CMK (cell line): ENCODE measurements at regions not wholly inside any gene's neighbourhood (a gene's known extent, or its start where the extent isn't known, plus 50 kb on each side); places are given as distances from the start of the nearest gene placed in this dataset.
A peak's percentile ranks its signal among the peaks of the same experiment; 100 is the strongest.

Experiments used
- DNase-seq: peaks from one replicate; pipeline ENCODE4 v3.0.0-alpha.2; 2010; ENCODE audit warnings: low read depth

GRCh38 chr11:36890841-36891240, 292.8 kb upstream of the RAG2 start:
- DNase-seq, result no peak

GRCh38 chr11:36890121-36890679, 292.2 kb upstream of the RAG2 start:
- no peak for DNase-seq

GRCh38 chr11:36885154-36885553, 287.1 kb upstream of the RAG2 start:
- no peak for DNase-seq

GRCh38 chr11:36878737-36879136, 280.7 kb upstream of the RAG2 start:
- DNase-seq, result no peak

- DNase-seq, result no peak
Measured at GRCh38 chr11:36877149-36877548, 279.1 kb upstream of the RAG2 start.

GRCh38 chr11:36876266-36876665, 278.2 kb upstream of the RAG2 start:
- DNase-seq, result no peak

GRCh38 chr11:36874291-36874690, 276.3 kb upstream of the RAG2 start:
- DNase-seq, result no peak

GRCh38 chr11:36870361-36870760, 272.3 kb upstream of the RAG2 start:
- DNase-seq, result no peak

GRCh38 chr11:36868380-36868779, 270.3 kb upstream of the RAG2 start:
- no peak for DNase-seq

- DNase-seq, result no peak
Measured at GRCh38 chr11:36865846-36866245, 267.8 kb upstream of the RAG2 start.

GRCh38 chr11:36854875-36855274, 256.8 kb upstream of the RAG2 start:
- DNase-seq, result no peak

- no peak for DNase-seq
Measured at GRCh38 chr11:36848660-36849059, 250.6 kb upstream of the RAG2 start.

GRCh38 chr11:36840378-36840777, 242.3 kb upstream of the RAG2 start:
- DNase-seq, result no peak

GRCh38 chr11:36837831-36838437, 239.9 kb upstream of the RAG2 start:
- DNase-seq, result no peak

- no peak for DNase-seq
Measured at GRCh38 chr11:36825251-36825650, 227.2 kb upstream of the RAG2 start.

- DNase-seq, result no peak
Measured at GRCh38 chr11:36824349-36824748, 226.3 kb upstream of the RAG2 start.

- no peak for DNase-seq
Measured at GRCh38 chr11:36822829-36823228, 224.8 kb upstream of the RAG2 start.

GRCh38 chr11:36818410-36818809, 220.4 kb upstream of the RAG2 start:
- peak; percentile 4 for DNase-seq

- no peak for DNase-seq
Measured at GRCh38 chr11:36817336-36817965, 219.4 kb upstream of the RAG2 start.

- DNase-seq, result no peak
Measured at GRCh38 chr11:36809303-36809702, 211.3 kb upstream of the RAG2 start.

- no peak for DNase-seq
Measured at GRCh38 chr11:36807871-36808270, 209.8 kb upstream of the RAG2 start.

GRCh38 chr11:36803084-36803483, 205.0 kb upstream of the RAG2 start:
- DNase-seq, result no peak

GRCh38 chr11:36792996-36793914, 195.2 kb upstream of the RAG2 start:
- no peak for DNase-seq
